ENCODE measurements at regions not wholly inside any gene's neighbourhood (a gene's known extent, or its start where the extent isn't known, plus 50 kb on each side); places are given as distances from the start of the nearest gene placed in this dataset.

GRCh38 chr4:137812258-137812657, 280.0 kb upstream of the PCDH18 start:
- Histone ChIP-seq H2AFZ (ENCODE audit: low read length) (no peak overlapping the region), H4K20me1 (ENCODE audit: insufficient read depth, low read length) (no peaks in the 10 kb centered on the region), H3K9me2 (ENCODE audit: insufficient read depth, low read length) (no peaks in the 10 kb centered on the region), H3K79me2 (ENCODE audit: insufficient read depth, low read depth, low read length) (no peaks in the 10 kb centered on the region), H3K36me3 (ENCODE audit: insufficient read depth, low read length) (no peaks in the 10 kb centered on the region), H3K4me1 (ENCODE audit: insufficient read depth, low read length, poor library complexity, severe bottlenecking) (no peaks in the 10 kb centered on the region), H3K27ac (ENCODE audit: low read depth, low read length, poor library complexity, severe bottlenecking) (no peak overlapping the region), H3K9me3 (ENCODE audit: low read length) (no peaks in the 10 kb centered on the region), H3K4me3 (ENCODE audit: low read depth, low read length, poor library complexity, severe bottlenecking) (no peak overlapping the region), H3K4me2 (ENCODE audit: low read length) (no peak overlapping the region)
- BruUV-seq (replicated peaks), result no TSS peak
- intact Hi-C loops (cut with micrococcal nuclease; ENCODE audit: unreplicated experiment), result no loop called here
- POLR2A ChIA-PET, result no interaction called here
- DNase-seq (ENCODE audit: low spot score), result no peak
- TF ChIP-seq EZH2phosphoT487 (IDR thresholded peaks at IDR 0.05; ENCODE audit: borderline replicate concordance, low read depth, low read length), result no peak
- TF ChIP-seq CTCF (conservative IDR thresholded peaks at IDR 0.05; ENCODE audit: low read length), result no peak
- CTCF ChIA-PET (ENCODE audit: unreplicated experiment), result no interaction called here

GRCh38 chr4:137806420-137806819, 274.1 kb upstream of the PCDH18 start:
- H3K4me2 ChIP-seq (ENCODE audit: low read length), result no peak overlapping the region
- no peaks in the 10 kb centered on the region for H3K79me2 ChIP-seq (ENCODE audit: insufficient read depth, low read depth, low read length)
- no peaks in the 10 kb centered on the region for H4K20me1 ChIP-seq (ENCODE audit: insufficient read depth, low read length)
- H2AFZ ChIP-seq (ENCODE audit: low read length), result no peak overlapping the region
- H3K36me3 ChIP-seq (ENCODE audit: insufficient read depth, low read length), result no peaks in the 10 kb centered on the region
- no peaks in the 10 kb centered on the region for H3K9me2 ChIP-seq (ENCODE audit: insufficient read depth, low read length)
- H3K27ac ChIP-seq (ENCODE audit: low read depth, low read length, poor library complexity, severe bottlenecking), result no peak overlapping the region
- no peaks in the 10 kb centered on the region for H3K9me3 ChIP-seq (ENCODE audit: low read length)
- no TSS peak for BruUV-seq (replicated peaks)
- DNase-seq (ENCODE audit: low spot score), result no peak
- intact Hi-C loops (cut with micrococcal nuclease; ENCODE audit: unreplicated experiment), result no loop called here
- no peaks in the 10 kb centered on the region for H3K4me1 ChIP-seq (ENCODE audit: insufficient read depth, low read length, poor library complexity, severe bottlenecking)
- POLR2A ChIA-PET, result interaction anchor here (0.6 kb wide), 1 partner anchor 14 kb away, joined by 3 read pairs; no protein-coding TSS in a partner anchor
- TF ChIP-seq EZH2phosphoT487 (IDR thresholded peaks at IDR 0.05; ENCODE audit: borderline replicate concordance, low read depth, low read length) (no peak), CTCF (conservative IDR thresholded peaks at IDR 0.05; ENCODE audit: low read length) (no peak)
- H3K4me3 ChIP-seq (ENCODE audit: low read depth, low read length, poor library complexity, severe bottlenecking), result no peak overlapping the region
- CTCF ChIA-PET (ENCODE audit: unreplicated experiment), result no interaction called here

GRCh38 chr4:137804906-137805495, 272.7 kb upstream of the PCDH18 start:
- TF ChIP-seq CTCF (conservative IDR thresholded peaks at IDR 0.05; ENCODE audit: low read length) (no peak), EZH2phosphoT487 (IDR thresholded peaks at IDR 0.05; ENCODE audit: borderline replicate concordance, low read depth, low read length) (no peak)
- ChIA-PET CTCF (ENCODE audit: unreplicated experiment) (no interaction called here), POLR2A (no interaction called here)
- Histone ChIP-seq H3K79me2 (ENCODE audit: insufficient read depth, low read depth, low read length) (no peaks in the 10 kb centered on the region), H3K9me3 (ENCODE audit: low read length) (no peaks in the 10 kb centered on the region), H2AFZ (ENCODE audit: low read length) (no peak overlapping the region), H3K4me3 (ENCODE audit: low read depth, low read length, poor library complexity, severe bottlenecking) (no peak overlapping the region), H3K36me3 (ENCODE audit: insufficient read depth, low read length) (no peaks in the 10 kb centered on the region), H3K4me1 (ENCODE audit: insufficient read depth, low read length, poor library complexity, severe bottlenecking) (no peaks in the 10 kb centered on the region), H3K4me2 (ENCODE audit: low read length) (no peak overlapping the region), H3K9me2 (ENCODE audit: insufficient read depth, low read length) (no peaks in the 10 kb centered on the region), H3K27ac (ENCODE audit: low read depth, low read length, poor library complexity, severe bottlenecking) (no peak overlapping the region), H4K20me1 (ENCODE audit: insufficient read depth, low read length) (no peaks in the 10 kb centered on the region)
- BruUV-seq (replicated peaks), result no TSS peak
- no peak for DNase-seq (ENCODE audit: low spot score)
- intact Hi-C loops (cut with micrococcal nuclease; ENCODE audit: unreplicated experiment), result no loop called here
